ENCODE measurements at regions not wholly inside any gene's neighbourhood (a gene's known extent, or its start where the extent isn't known, plus 50 kb on each side); places are given as distances from the start of the nearest gene placed in this dataset.

- no peak for TF ChIP-seq KDM4A (IDR thresholded peaks at IDR 0.05; ENCODE audit: low read depth, low read length, severe bottlenecking)
- TF ChIP-seq POLR2A (IDR thresholded peaks at IDR 0.05; ENCODE audit: control extremely low read depth in 1 of 2, low read depth in 2 of 2, low read length in 2 of 2): no peak
- TF ChIP-seq JUN (IDR thresholded peaks at IDR 0.05; ENCODE audit: low read depth, low read length): no peak
- no peak for TF ChIP-seq CBX8 (IDR thresholded peaks at IDR 0.05; ENCODE audit: borderline replicate concordance, low read depth, low read length)
- no peak for TF ChIP-seq SUZ12 (IDR thresholded peaks at IDR 0.05; ENCODE audit: low read length)
Observed at GRCh38 chr1:60762176-60762575, 320.2 kb upstream of the NFIA start (continued).
